Panc1 (cell line): ENCODE measurements at regions not wholly inside any gene's neighbourhood (a gene's known extent, or its start where the extent isn't known, plus 50 kb on each side); places are given as distances from the start of the nearest gene placed in this dataset.

Experiments used
- CTCF ChIP-seq: fragments of 450-650 bp; IDR thresholded peaks from 2 replicates; pipeline ENCODE4 v1.5.1; 2017; ENCODE audit warnings: mild to moderate bottlenecking
- SIN3A ChIP-seq: IDR thresholded peaks from 2 replicates; pipeline ENCODE4 v1.6.1; 2012; ENCODE audit warnings: low read depth, mild to moderate bottlenecking, low read length, moderate library complexity, borderline replicate concordance; ENCODE audit not compliant: insufficient read depth

- TF ChIP-seq CTCF (no peak), SIN3A (no peak)
These were observed 137.8 kb upstream of the TENM3 start for GRCh38 chr4:182105416-182105815.
